ENCODE measurements at regions not wholly inside any gene's neighbourhood (a gene's known extent, or its start where the extent isn't known, plus 50 kb on each side); places are given as distances from the start of the nearest gene placed in this dataset.

DNA sequence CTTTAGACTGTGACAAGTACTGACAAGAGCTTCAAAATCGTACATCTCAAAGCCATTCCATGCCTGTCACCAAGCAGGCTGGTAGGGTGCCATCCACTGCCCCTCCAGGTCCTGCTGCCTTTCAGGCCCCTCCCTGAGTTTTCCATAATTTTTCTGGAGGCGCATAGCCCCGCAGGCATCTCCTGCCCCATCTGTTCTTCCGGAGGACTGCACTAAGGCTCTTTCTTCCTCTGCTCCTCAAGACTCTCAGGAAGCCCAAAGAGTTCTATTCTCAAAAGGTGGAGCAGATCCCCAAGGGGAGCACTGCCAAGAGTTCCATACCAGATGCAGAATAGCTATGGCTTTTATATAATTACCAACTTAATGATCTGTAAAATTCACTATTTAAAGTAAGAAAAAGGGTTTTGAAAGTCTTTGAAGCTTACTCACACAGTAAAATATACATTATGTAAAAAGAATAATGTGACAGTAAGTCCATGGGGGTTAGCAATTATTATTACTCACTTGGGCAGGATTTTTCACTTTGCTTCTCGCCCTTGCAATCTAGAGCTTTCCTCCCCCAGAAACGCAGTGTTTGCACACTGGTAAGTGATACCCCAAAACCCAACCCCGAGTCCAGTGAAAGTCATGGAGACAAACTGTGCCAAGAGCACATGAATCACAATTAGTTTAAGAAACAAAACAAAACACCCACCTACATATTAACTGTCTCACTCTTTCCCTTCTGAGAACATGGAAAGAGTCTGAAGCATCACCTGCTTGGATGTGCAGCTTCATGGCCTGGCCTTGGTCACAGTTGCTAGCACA, 114.1 kb upstream of the DAPK1 start:
- H3K27me3 ChIP-seq (ENCODE audit: insufficient read depth, low read length) = no peaks in the 10 kb centered on the region
- H3K4me2 ChIP-seq (ENCODE audit: low read length) = no peak overlapping the region
- no peaks in the 10 kb centered on the region for H3K79me2 ChIP-seq (ENCODE audit: insufficient read depth, low read length)
- no peak overlapping the region for H2AFZ ChIP-seq (ENCODE audit: low read depth, low read length, poor library complexity, severe bottlenecking)
- ATAC-seq = no peak
- DNase-seq (ENCODE audit: low read depth, low spot score) = no peak
- H3K36me3 ChIP-seq (ENCODE audit: control insufficient read depth in 1 of 2, insufficient read depth in 2 of 2, low read length in 2 of 2) = no peaks in the 10 kb centered on the region
- no TSS peak for BruUV-seq (replicated peaks)
- H3K4me1 ChIP-seq (ENCODE audit: control insufficient read depth in 1 of 2, insufficient read depth in 2 of 2, low read length in 2 of 2) = peaks cover 0 to 4% of the 10 kb centered on the region in 2 experiments; a peak in 1 of 4 replicates
- no peak for TF ChIP-seq SIN3A (IDR thresholded peaks at IDR 0.05; ENCODE audit: low read depth)
- no peak for TF ChIP-seq FOSL1 (IDR thresholded peaks at IDR 0.05; ENCODE audit: low read depth)
- H4K20me1 ChIP-seq (ENCODE audit: insufficient read depth) = no peaks in the 10 kb centered on the region
- no peak overlapping the region for H3K9ac ChIP-seq (ENCODE audit: low read length)
- H3K9me3 ChIP-seq (ENCODE audit: control insufficient read depth in 1 of 2, insufficient read depth in 1 of 2, low read depth in 1 of 2, low read length in 2 of 2) = no peaks in the 10 kb centered on the region
- no peaks in the 10 kb centered on the region for H3K9me2 ChIP-seq (ENCODE audit: insufficient read depth)
- no peak overlapping the region for H3K4me3 ChIP-seq (replicated peaks in 1 of 2; ENCODE audit: low read depth in 1 of 2, low read length in 2 of 2)
- CTCF ChIA-PET = no interaction called here
- no peak overlapping the region for H3K27ac ChIP-seq (ENCODE audit: low read depth, low read length)
- RAD21 ChIA-PET (ENCODE audit: low non-redundant PET in 1 of 2, low total read pairs in 2 of 2, uncharacterized antibody in 2 of 2, unreplicated experiment in 2 of 2) = no interaction called here
- intact Hi-C loops (cut with micrococcal nuclease) = no loop called here
- POLR2A ChIA-PET = no interaction called here

DNA sequence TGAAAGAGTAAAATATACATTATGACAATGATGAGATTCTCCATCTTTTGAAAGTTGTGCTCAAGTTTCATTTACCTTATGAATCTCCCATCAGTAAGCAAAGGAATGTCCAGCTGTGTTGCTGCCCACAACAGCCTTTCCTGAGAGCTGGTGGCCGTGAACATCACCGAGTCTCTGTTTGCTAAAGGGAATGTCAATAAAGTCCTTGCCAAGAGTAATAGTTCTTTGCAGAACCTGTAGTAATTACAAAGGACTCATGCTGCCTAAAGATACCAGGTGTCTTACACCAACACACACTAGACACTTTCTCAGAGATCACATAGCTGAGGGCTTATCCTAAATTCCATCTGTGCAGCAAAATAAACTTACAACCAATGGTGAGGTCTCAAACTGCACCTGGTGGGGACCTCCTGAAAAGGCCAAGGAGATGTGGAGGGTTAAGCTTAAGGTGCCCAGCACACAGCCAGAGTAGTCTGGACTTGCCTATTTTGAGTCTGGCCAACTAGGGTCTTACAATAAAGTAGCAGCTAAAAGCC, 111.1 kb upstream of the DAPK1 start:
- no peak for DNase-seq (ENCODE audit: low read depth, low spot score)

More for the DNA sequence above, 111.1 kb upstream of the DAPK1 start:
- no peaks in the 10 kb centered on the region for H3K36me3 ChIP-seq (ENCODE audit: control insufficient read depth in 1 of 2, insufficient read depth in 2 of 2, low read length in 2 of 2)
- H3K4me2 ChIP-seq (ENCODE audit: low read length) = no peak overlapping the region
- H3K9me2 ChIP-seq (ENCODE audit: insufficient read depth) = no peaks in the 10 kb centered on the region
- ChIA-PET RAD21 (ENCODE audit: low non-redundant PET in 1 of 2, low total read pairs in 2 of 2, uncharacterized antibody in 2 of 2, unreplicated experiment in 2 of 2) (no interaction called here), POLR2A (no interaction called here), CTCF (no interaction called here)
- intact Hi-C loops (cut with micrococcal nuclease) = no loop called here
- H4K20me1 ChIP-seq (ENCODE audit: insufficient read depth) = no peaks in the 10 kb centered on the region
- no peaks in the 10 kb centered on the region for H3K27me3 ChIP-seq (ENCODE audit: insufficient read depth, low read length)
- no peak overlapping the region for H3K9ac ChIP-seq (ENCODE audit: low read length)
- TF ChIP-seq EZH2phosphoT487 (IDR thresholded peaks at IDR 0.05; ENCODE audit: borderline replicate concordance) (no peak), RAD21 (IDR thresholded peaks at IDR 0.05; ENCODE audit: low read depth) (no peak), SRF (IDR thresholded peaks at IDR 0.05; ENCODE audit: low read depth) (no peak), ELF1 (IDR thresholded peaks at IDR 0.05; ENCODE audit: borderline replicate concordance, low read depth) (no peak), TCF7L2 (IDR thresholded peaks at IDR 0.05; ENCODE audit: borderline replicate concordance, extremely low read depth, insufficient read depth, insufficient read length) (no peak), POLR2AphosphoS5 (IDR thresholded peaks at IDR 0.05; ENCODE audit: low read depth, low read length) (no peak)
- TF ChIP-seq, protein P1, sequence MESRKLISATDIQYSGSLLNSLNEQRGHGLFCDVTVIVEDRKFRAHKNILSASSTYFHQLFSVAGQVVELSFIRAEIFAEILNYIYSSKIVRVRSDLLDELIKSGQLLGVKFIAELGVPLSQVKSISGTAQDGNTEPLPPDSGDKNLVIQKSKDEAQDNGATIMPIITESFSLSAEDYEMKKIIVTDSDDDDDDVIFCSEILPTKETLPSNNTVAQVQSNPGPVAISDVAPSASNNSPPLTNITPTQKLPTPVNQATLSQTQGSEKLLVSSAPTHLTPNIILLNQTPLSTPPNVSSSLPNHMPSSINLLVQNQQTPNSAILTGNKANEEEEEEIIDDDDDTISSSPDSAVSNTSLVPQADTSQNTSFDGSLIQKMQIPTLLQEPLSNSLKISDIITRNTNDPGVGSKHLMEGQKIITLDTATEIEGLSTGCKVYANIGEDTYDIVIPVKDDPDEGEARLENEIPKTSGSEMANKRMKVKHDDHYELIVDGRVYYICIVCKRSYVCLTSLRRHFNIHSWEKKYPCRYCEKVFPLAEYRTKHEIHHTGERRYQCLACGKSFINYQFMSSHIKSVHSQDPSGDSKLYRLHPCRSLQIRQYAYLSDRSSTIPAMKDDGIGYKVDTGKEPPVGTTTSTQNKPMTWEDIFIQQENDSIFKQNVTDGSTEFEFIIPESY (IDR thresholded peaks at IDR 0.05; ENCODE audit: extremely low read depth, insufficient replicate concordance, low read length) = no peak
- TF ChIP-seq, protein P2, sequence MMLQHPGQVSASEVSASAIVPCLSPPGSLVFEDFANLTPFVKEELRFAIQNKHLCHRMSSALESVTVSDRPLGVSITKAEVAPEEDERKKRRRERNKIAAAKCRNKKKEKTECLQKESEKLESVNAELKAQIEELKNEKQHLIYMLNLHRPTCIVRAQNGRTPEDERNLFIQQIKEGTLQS (IDR thresholded peaks at IDR 0.05) = no peak
- no TSS peak for BruUV-seq (replicated peaks)
- H3K4me3 ChIP-seq (replicated peaks in 1 of 2; ENCODE audit: low read depth in 1 of 2, low read length in 2 of 2) = no peak overlapping the region
- H3K79me2 ChIP-seq (ENCODE audit: insufficient read depth, low read length) = no peaks in the 10 kb centered on the region
- H2AFZ ChIP-seq (ENCODE audit: low read depth, low read length, poor library complexity, severe bottlenecking) = no peak overlapping the region
- no peak for ATAC-seq
- no peaks in the 10 kb centered on the region for H3K9me3 ChIP-seq (ENCODE audit: control insufficient read depth in 1 of 2, insufficient read depth in 1 of 2, low read depth in 1 of 2, low read length in 2 of 2)
- H3K4me1 ChIP-seq (ENCODE audit: control insufficient read depth in 1 of 2, insufficient read depth in 2 of 2, low read length in 2 of 2) = peaks cover 0 to 4% of the 10 kb centered on the region in 2 experiments; a peak in 1 of 4 replicates
- H3K27ac ChIP-seq (ENCODE audit: low read depth, low read length) = no peak overlapping the region

Data from HCT116 (cell line).